H1 (cell line): ENCODE measurements at regions not wholly inside any gene's neighbourhood (a gene's known extent, or its start where the extent isn't known, plus 50 kb on each side); places are given as distances from the start of the nearest gene placed in this dataset.

Experiments used
- CTCF ChIA-PET: fragments of 300-600 bp; sonication (Branson Sonifier 250); formaldehyde crosslinking; loops from one replicate; lab custom pipeline; 2021; ENCODE audit not compliant: partially characterized antibody; lab: Charles Lee
- POLR2A ChIA-PET: fragments of 300-600 bp; sonication (Branson Sonifier 250); formaldehyde crosslinking; loops from one replicate; lab custom pipeline; 2021; ENCODE audit warnings: inconsistent platforms; ENCODE audit not compliant: partially characterized antibody; lab: Charles Lee
- DNase-seq, 2 experiments: peaks; one replicate each; pipeline versions ENCODE4 v3.0.0 to v3.0.0-alpha.2; 2010 to 2022; ENCODE audit warnings: low spot score in 2 of 2, low read depth in 1 of 2, mixed read lengths in 1 of 2
- FAIRE-seq: peaks from 2 replicates; lab custom pipeline; 2011; peaks lifted over from hg19 to GRCh38; lab: Jason Lieb, UNC
- H2AFZ ChIP-seq: 2 replicates; pipeline ENCODE4 v1.8.1; 2012; ENCODE audit warnings: low read length, inconsistent platforms
- H2AK5ac ChIP-seq: 2 replicates; pipeline ENCODE4 v1.6.1; 2013; ENCODE audit warnings: low read depth, low read length
- H2BK120ac ChIP-seq: replicated peaks from 2 replicates; pipeline ENCODE3; 2013; ENCODE audit warnings: low read depth, low read length, inconsistent platforms
- H2BK12ac ChIP-seq: 2 replicates; pipeline ENCODE4 v1.6.1; 2013; ENCODE audit warnings: low read depth, low read length
- H2BK15ac ChIP-seq: 2 replicates; pipeline ENCODE4 v1.6.1; 2013; ENCODE audit warnings: low read length
- H2BK20ac ChIP-seq: 2 replicates; pipeline ENCODE4 v1.6.1; 2013; ENCODE audit warnings: low read length
- H2BK5ac ChIP-seq: 2 replicates; pipeline ENCODE4 v1.6.1; 2013; ENCODE audit warnings: low read depth, low read length
- H3K14ac ChIP-seq: 2 replicates; pipeline ENCODE4 v1.6.1; 2013; ENCODE audit warnings: inconsistent platforms; ENCODE audit not compliant: insufficient read length
- H3K18ac ChIP-seq: 2 replicates; pipeline ENCODE4 v1.6.1; 2013; ENCODE audit warnings: low read length; ENCODE audit errors: extremely low read depth
- H3K23ac ChIP-seq: 2 replicates; pipeline ENCODE4 v1.6.1; 2013; ENCODE audit warnings: inconsistent platforms; ENCODE audit not compliant: insufficient read length
- H3K23me2 ChIP-seq: 2 replicates; pipeline ENCODE4 v1.6.1; 2013; ENCODE audit warnings: low read depth, low read length
- H3K27ac ChIP-seq: 2 replicates; pipeline ENCODE4 v1.6.1; 2011; ENCODE audit warnings: low read depth, low read length, inconsistent platforms
- H3K27me3 ChIP-seq, 4 experiments: replicated peaks in 1 of 4; 1 replicate in 1 of 4; 2 replicates in 3 of 4; pipeline versions ENCODE4 v1.6.1 to v1.8.1; 2011 to 2013; ENCODE audit warnings: low read length in 3 of 4, mild to moderate bottlenecking in 3 of 4, inconsistent platforms in 2 of 4, mixed read lengths in 2 of 4, moderate library complexity in 1 of 4; ENCODE audit not compliant: control insufficient read depth in 3 of 4, insufficient read depth in 3 of 4; ENCODE audit errors: extremely low read depth in 1 of 4
- H3K36me3 ChIP-seq, 4 experiments: 2 replicates each; pipeline versions ENCODE4 v1.6.1 to v1.8.1; 2011 to 2013; ENCODE audit warnings: mild to moderate bottlenecking in 4 of 4, low read length in 3 of 4, moderate library complexity in 2 of 4, control low read depth in 1 of 4, inconsistent platforms in 1 of 4; ENCODE audit not compliant: insufficient read depth in 4 of 4, control insufficient read depth in 2 of 4
- H3K4ac ChIP-seq: replicated peaks from 2 replicates; pipeline ENCODE3; 2013; ENCODE audit warnings: low read length, low read depth, mixed read lengths, inconsistent platforms; ENCODE audit not compliant: insufficient read length
- H3K4me1 ChIP-seq, 4 experiments: replicated peaks in 1 of 4; 1 replicate in 1 of 4; 2 replicates in 3 of 4; pipeline versions ENCODE4 v1.6.1 to v1.8.1; 2011 to 2013; ENCODE audit warnings: low read length in 3 of 4, inconsistent platforms in 2 of 4, mixed read lengths in 1 of 4; ENCODE audit not compliant: insufficient read depth in 4 of 4, control insufficient read depth in 3 of 4
- H3K4me2 ChIP-seq, 2 experiments: 2 replicates each; pipeline versions ENCODE4 v1.6.1 to v1.8.1; 2011 to 2013; ENCODE audit warnings: low read depth in 2 of 2, low read length in 2 of 2, control low read depth in 1 of 2, inconsistent platforms in 1 of 2, mild to moderate bottlenecking in 1 of 2; ENCODE audit not compliant: insufficient read depth in 1 of 2
- H3K4me3 ChIP-seq, 4 experiments: fragments of 200-600, 300-600 bp in 1 of 4; sonication (generic), shearing (Covaris generic), sonication (Bioruptor Twin) in 1 of 4; 2 replicates each; pipeline versions ENCODE4 v1.5.1 to v1.8.1; 2011 to 2016; ENCODE audit warnings: low read length in 4 of 4, low read depth in 3 of 4, control low read depth in 2 of 4, inconsistent platforms in 2 of 4, mild to moderate bottlenecking in 2 of 4, mixed read lengths in 1 of 4, moderate library complexity in 1 of 4; ENCODE audit not compliant: insufficient read depth in 2 of 4; ENCODE audit errors: extremely low read depth in 1 of 4
- H3K56ac ChIP-seq: replicated peaks from 2 replicates; pipeline ENCODE3; 2013; ENCODE audit warnings: low read depth, mild to moderate bottlenecking, mixed read lengths, low read length, inconsistent platforms; ENCODE audit not compliant: insufficient read length
- H3K79me1 ChIP-seq: 2 replicates; pipeline ENCODE4 v1.6.1; 2013; ENCODE audit warnings: low read depth, low read length, control low read depth
- H3K79me2 ChIP-seq, 2 experiments: 2 replicates each; pipeline versions ENCODE4 v1.6.1 to v1.8.1; 2012 to 2013; ENCODE audit warnings: low read length in 2 of 2, mild to moderate bottlenecking in 2 of 2, inconsistent platforms in 1 of 2; ENCODE audit not compliant: insufficient read depth in 2 of 2, control insufficient read depth in 1 of 2
- H3K9ac ChIP-seq, 4 experiments: replicated peaks in 1 of 4; 1 replicate in 1 of 4; 2 replicates in 3 of 4; pipeline versions ENCODE4 v1.6.1 to v1.8.1; 2011 to 2013; ENCODE audit warnings: low read depth in 3 of 4, low read length in 3 of 4, control low read depth in 2 of 4, mild to moderate bottlenecking in 2 of 4, moderate library complexity in 2 of 4, inconsistent platforms in 1 of 4; ENCODE audit errors: extremely low read depth in 1 of 4
- H3K9me3 ChIP-seq, 2 experiments: 2 replicates each; pipeline versions ENCODE4 v1.6.1 to v1.8.1; 2012 to 2013; ENCODE audit warnings: mild to moderate bottlenecking in 2 of 2, moderate library complexity in 2 of 2, control low read depth in 1 of 2, inconsistent platforms in 1 of 2, low read depth in 1 of 2, low read length in 1 of 2, mixed read lengths in 1 of 2; ENCODE audit not compliant: insufficient read depth in 2 of 2
- H4K20me1 ChIP-seq, 2 experiments: replicated peaks in 1 of 2; 2 replicates each; pipeline versions ENCODE3 to v1.8.1; 2011 to 2013; ENCODE audit warnings: inconsistent platforms in 2 of 2, low read length in 2 of 2, mild to moderate bottlenecking in 1 of 2; ENCODE audit not compliant: insufficient read depth in 2 of 2, control insufficient read depth in 1 of 2
- H4K5ac ChIP-seq: 2 replicates; pipeline ENCODE4 v1.6.1; 2013; ENCODE audit warnings: low read length, low read depth, mixed read lengths, inconsistent platforms; ENCODE audit not compliant: insufficient read length
- H4K8ac ChIP-seq: 2 replicates; pipeline ENCODE4 v1.8.0; 2013; ENCODE audit warnings: mild to moderate bottlenecking, moderate library complexity, low read length, inconsistent platforms; ENCODE audit not compliant: insufficient read depth; ENCODE audit errors: extremely low read depth
- H4K91ac ChIP-seq: replicated peaks from 2 replicates; pipeline ENCODE3; 2013; ENCODE audit warnings: low read length, mixed read lengths, inconsistent platforms; ENCODE audit not compliant: insufficient read length
- ASH2L ChIP-seq: fragments of 200-600, 300-600 bp; sonication (generic); IDR thresholded peaks from one replicate; pipeline ENCODE4 v1.7.1; 2017; ENCODE audit warnings: low read length
- CBX8 ChIP-seq: fragments of 300-800, 300-1000 bp; sonication (generic); IDR thresholded peaks from 2 replicates; pipeline ENCODE4 v1.7.1; 2016; ENCODE audit warnings: low read depth, low read length, borderline replicate concordance
- E2F6 ChIP-seq: IDR thresholded peaks from 2 replicates; pipeline ENCODE4 v1.6.1; 2012; ENCODE audit warnings: inconsistent platforms
- FOSL1 ChIP-seq: IDR thresholded peaks from 2 replicates; pipeline ENCODE4 v1.6.1; 2011; ENCODE audit warnings: mild to moderate bottlenecking, low read depth, low read length, moderate library complexity; ENCODE audit not compliant: insufficient read depth
- GABPA ChIP-seq: IDR thresholded peaks from 2 replicates; pipeline ENCODE4 v1.6.1; 2011; ENCODE audit warnings: mild to moderate bottlenecking, low read length, moderate library complexity, borderline replicate concordance; ENCODE audit not compliant: insufficient read depth
- JUN ChIP-seq: IDR thresholded peaks from 2 replicates; pipeline ENCODE4 v1.6.1; 2011; ENCODE audit warnings: low read depth, mild to moderate bottlenecking, improper control_type of control experiment, low read length
- POLR2AphosphoS5 ChIP-seq: IDR thresholded peaks from 2 replicates; pipeline ENCODE4 v1.6.1; 2011; ENCODE audit warnings: low read depth, low read length
- RAD21 ChIP-seq, 2 experiments: IDR thresholded peaks in 1 of 2; conservative IDR thresholded peaks in 1 of 2; 2 replicates each; pipeline ENCODE4 v1.6.1; 2011; ENCODE audit warnings: low read depth in 2 of 2, low read length in 2 of 2, improper control_type of control experiment in 1 of 2, inconsistent platforms in 1 of 2, mild to moderate bottlenecking in 1 of 2, moderate library complexity in 1 of 2
- SIRT6 ChIP-seq: IDR thresholded peaks from one replicate; pipeline ENCODE4 v1.7.1; 2012; ENCODE audit warnings: low read length, inconsistent platforms
- SRF ChIP-seq: IDR thresholded peaks from 2 replicates; pipeline ENCODE4 v1.6.1; 2011; ENCODE audit warnings: mild to moderate bottlenecking, low read depth, low read length, moderate library complexity
- TEAD4 ChIP-seq: IDR thresholded peaks from 2 replicates; pipeline ENCODE4 v1.6.1; 2012; ENCODE audit warnings: low read depth, low read length, inconsistent platforms, mixed read lengths
- WGBS, 2 experiments: shearing (Covaris generic) in 1 of 2; methylation state at CpG; one replicate each; pipeline versions ENCODE4 v1.1.6 to v1.1.7; 2013 to 2015; ENCODE audit warnings: low lambda C conversion rate in 2 of 2, mixed read lengths in 2 of 2, inconsistent platforms in 1 of 2, low coverage in 1 of 2, missing lambda C conversion rate in 1 of 2; ENCODE audit not compliant: insufficient replicate concordance in 2 of 2, insufficient coverage in 1 of 2, insufficient read length in 1 of 2; ENCODE audit errors: extremely low coverage in 1 of 2, missing lambda C conversion rate in 1 of 2; 5-methylcytosine and 5-hydroxymethylcytosine counted together

DNA sequence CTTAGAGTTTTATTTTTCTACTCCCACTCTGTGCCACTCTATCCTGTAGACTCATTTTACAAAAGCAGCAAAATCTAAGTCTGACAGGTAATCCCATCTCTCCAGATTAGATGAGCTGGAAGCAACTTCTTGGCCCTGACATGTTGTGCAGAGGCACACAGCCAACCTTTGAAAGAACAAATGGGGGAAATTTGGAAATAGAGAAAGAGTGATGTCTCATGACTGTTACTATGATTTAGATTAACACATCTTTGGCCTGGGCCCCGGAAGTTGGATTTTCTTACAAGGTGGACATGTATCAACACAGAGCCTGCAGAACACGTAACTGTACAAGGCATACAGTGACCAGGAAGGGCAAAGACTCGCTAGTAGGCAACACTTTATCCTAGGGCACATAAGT lies 227.7 kb downstream of the MYLK4 start:
- H3K4me2 ChIP-seq, result no peak overlapping the region
- no peaks in the 10 kb centered on the region for H3K79me1 ChIP-seq
- CTCF ChIA-PET, result interaction anchor here (1.7 kb wide), 1 partner anchor 12 kb away, joined by 8 read pairs; no protein-coding TSS in a partner anchor
- H3K56ac ChIP-seq, result no peak overlapping the region
- peaks cover 16 to 18% of the 10 kb centered on the region in 2 experiments for H3K9me3 ChIP-seq
- DNase-seq (no peak), FAIRE-seq (no peak)
- no peaks in the 10 kb centered on the region for H3K79me2 ChIP-seq
- H4K91ac ChIP-seq, result no peak overlapping the region
- H3K36me3 ChIP-seq, result no peaks in the 10 kb centered on the region
- H3K18ac ChIP-seq, result no peak overlapping the region
- no peak overlapping the region for H3K4ac ChIP-seq
- H3K4me3 ChIP-seq, result no peak overlapping the region
- no peak overlapping the region for H3K27ac ChIP-seq
- no peak overlapping the region for H2BK12ac ChIP-seq
- H3K27me3 ChIP-seq, result no peaks in the 10 kb centered on the region
- no peak overlapping the region for H4K5ac ChIP-seq
- H3K4me1 ChIP-seq, result no peaks in the 10 kb centered on the region
- no peak overlapping the region for H3K14ac ChIP-seq
- H4K20me1 ChIP-seq, result no peaks in the 10 kb centered on the region
- no peak overlapping the region for H2AK5ac ChIP-seq
- H3K23me2 ChIP-seq, result no peaks in the 10 kb centered on the region
- no peak overlapping the region for H2AFZ ChIP-seq
- no peak overlapping the region for H2BK120ac ChIP-seq
- WGBS, 2 experiments, result 82% methylated on average over 3 of the region's 3 CpGs; no CpG with 5 or more reads in 1 of the 2 experiments
- H4K8ac ChIP-seq, result no peak overlapping the region
- no peak overlapping the region for H2BK15ac ChIP-seq
- H3K9ac ChIP-seq, result no peak overlapping the region
- no peak overlapping the region for H3K23ac ChIP-seq
- H2BK5ac ChIP-seq, result no peak overlapping the region
- TF ChIP-seq GABPA, result no peak
- TF ChIP-seq E2F6, result no peak
- no peak for TF ChIP-seq ASH2L
- TF ChIP-seq CBX8, result no peak
- no peak for TF ChIP-seq JUN
- no peak for TF ChIP-seq SIRT6
- TF ChIP-seq RAD21 (IDR thresholded peaks at IDR 0.05 in 1 of 2, conservative IDR thresholded peaks at IDR 0.05 in 1 of 2; ENCODE audit: low read depth in 2 of 2, low read length in 2 of 2), result no peak
- TF ChIP-seq SRF, result no peak
- no peak for TF ChIP-seq FOSL1
- TF ChIP-seq POLR2AphosphoS5, result no peak
- TF ChIP-seq TEAD4, result no peak
- TF ChIP-seq, all 59 proteins: peak for 0
- POLR2A ChIA-PET, result no interaction called here
- H2BK20ac ChIP-seq, result no peak overlapping the region
